Amygdala (tissue), 56 donors: ENCODE measurements at regions not wholly inside any gene's neighbourhood (a gene's known extent, or its start where the extent isn't known, plus 50 kb on each side); places are given as distances from the start of the nearest gene placed in this dataset.

ENCODE experiments used
- DNase-seq, 56 donors: peaks; one replicate each; lab custom pipeline; 2025; lab: John Stamatoyannopoulos, UW

DNA sequence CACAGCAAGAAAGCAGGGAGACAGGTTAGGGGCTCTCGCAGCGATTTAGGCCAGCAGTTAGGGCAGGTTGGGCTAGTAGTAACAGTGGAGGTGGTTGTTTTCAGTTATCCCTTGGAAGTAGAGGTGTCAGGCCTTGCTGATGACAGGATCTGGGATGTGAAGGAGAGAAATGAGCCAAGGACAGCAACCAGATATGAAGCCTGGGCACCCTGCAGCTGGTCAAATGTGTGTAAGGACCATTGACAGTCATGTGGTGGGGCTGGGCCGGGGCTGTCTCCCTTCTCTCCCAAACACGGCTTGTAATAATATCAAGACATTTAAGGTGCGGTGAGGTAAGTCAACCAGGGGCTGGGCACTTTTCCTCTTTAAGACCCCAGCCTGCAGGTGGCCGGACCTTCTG is 112.5 kb upstream of the IGFBP3 start:
- no peak for DNase-seq

DNA sequence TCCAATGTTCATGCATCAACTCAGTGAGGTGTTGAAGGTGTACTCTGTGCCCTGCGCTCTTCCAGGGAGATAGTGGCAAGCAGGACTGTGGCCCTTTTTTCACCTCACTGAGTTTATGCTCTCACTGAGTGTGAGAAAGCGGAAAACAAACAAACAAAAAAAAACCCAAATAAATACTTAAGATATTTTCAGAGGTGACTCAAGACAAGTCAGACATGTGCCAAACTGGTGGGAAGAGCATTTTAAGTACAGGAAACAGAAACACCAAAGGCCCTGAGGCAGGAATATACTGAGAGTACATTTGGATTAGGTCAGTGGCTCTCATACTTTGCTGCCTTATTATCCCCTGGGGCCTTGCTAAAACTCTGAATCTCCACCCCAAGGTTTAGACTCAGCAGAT is 111.9 kb upstream of the IGFBP3 start:
- DNase-seq: no peak

GRCh38 chr7:46032353-46032752 is 111.3 kb upstream of the IGFBP3 start:
- DNase-seq: no peak

- DNase-seq: no peak
These were observed 108.1 kb upstream of the IGFBP3 start for GRCh38 chr7:46029111-46029704.

DNA sequence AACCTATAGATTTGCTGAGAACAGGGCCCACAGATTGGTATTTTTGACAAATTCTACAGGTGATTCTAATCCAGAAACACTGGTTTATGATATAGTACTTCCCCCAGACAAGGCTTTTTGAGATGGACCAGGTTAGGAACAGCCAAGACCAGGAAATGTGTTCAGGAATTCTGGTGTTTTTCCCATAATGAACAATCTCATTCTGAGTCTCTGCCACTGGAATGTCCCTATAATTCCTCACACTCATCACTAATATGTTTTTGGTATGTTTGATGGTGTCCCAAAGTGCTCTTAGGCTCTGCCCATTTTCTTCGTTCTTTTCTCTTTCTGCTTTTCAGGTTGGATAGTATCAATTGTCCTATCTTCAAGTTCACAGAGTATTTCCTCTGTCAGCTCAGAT is 107.2 kb upstream of the IGFBP3 start:
- no peak for DNase-seq

GRCh38 chr7:46026741-46027140 is 105.7 kb upstream of the IGFBP3 start:
- no peak for DNase-seq

- DNase-seq: no peak
These were observed 103.3 kb upstream of the IGFBP3 start for GRCh38 chr7:46024263-46024916.

DNA sequence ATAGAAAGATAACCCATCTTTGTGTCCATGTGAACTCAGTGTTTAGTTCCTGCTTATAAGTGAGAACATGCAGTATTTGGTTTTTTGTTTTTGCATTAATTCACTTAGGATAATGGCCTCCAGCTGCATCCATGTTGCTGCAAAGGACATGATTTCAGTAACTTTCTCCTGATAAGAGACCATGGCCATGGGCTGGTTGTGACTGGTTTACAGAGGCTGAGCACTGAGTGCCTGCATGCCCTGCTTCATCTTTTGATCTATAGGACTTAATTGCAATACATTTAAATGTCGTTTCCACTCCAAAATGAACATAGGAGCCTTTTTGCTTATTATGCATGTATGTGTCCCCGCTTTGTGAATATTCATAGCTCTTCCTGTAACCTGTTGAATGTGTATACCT is 101.3 kb upstream of the IGFBP3 start:
- DNase-seq: no peak

- DNase-seq: no peak
These were observed 94.2 kb upstream of the IGFBP3 start for GRCh38 chr7:46015107-46015868.

GRCh38 chr7:46011501-46011900 is 90.4 kb upstream of the IGFBP3 start:
- DNase-seq: no peak

- no peak for DNase-seq
These were observed 90.0 kb upstream of the IGFBP3 start for GRCh38 chr7:46011059-46011458.

- no peak for DNase-seq
These were observed 88.1 kb upstream of the IGFBP3 start for GRCh38 chr7:46009211-46009610.

DNA sequence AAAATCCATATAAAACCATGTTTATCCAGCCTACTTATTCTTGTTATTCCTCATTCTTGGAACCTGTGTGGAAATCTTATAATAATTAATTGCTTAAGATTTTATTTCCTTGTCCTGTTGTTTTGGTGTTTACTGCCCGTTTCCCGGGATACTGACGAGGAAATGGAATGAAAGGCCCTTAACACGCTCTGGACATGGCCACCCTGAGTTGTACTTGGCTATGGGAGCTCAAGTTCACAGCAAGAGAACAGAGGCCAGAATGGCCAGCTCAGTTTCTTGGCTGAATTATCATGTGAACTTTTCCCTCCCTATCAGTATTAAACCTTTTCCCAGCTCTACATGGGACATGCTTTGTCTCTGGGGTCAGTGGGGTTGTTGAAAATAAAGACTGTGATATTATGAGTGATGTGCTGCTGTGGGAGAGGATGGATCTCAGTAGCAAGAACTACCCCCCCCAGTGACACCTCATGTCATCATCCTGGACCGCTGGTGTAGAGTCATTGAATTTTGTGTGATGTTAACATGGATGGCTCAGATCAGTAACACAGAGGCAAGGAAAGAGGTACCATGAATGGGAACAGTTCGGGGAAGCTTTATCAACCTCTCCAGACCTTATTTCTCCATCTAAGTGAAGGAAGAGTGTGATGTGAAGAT is 87.0 kb upstream of the IGFBP3 start:
- DNase-seq: no peak

GRCh38 chr7:46007194-46007593 is 86.1 kb upstream of the IGFBP3 start:
- DNase-seq: no peak

GRCh38 chr7:46006723-46007122 is 85.7 kb upstream of the IGFBP3 start:
- no peak for DNase-seq

- no peak for DNase-seq
These were observed 85.1 kb upstream of the IGFBP3 start for GRCh38 chr7:46006212-46006611.

GRCh38 chr7:46004965-46005364 is 83.9 kb upstream of the IGFBP3 start:
- DNase-seq: no peak

- no peak for DNase-seq
These were observed 83.1 kb upstream of the IGFBP3 start for GRCh38 chr7:46003896-46004875.

DNA sequence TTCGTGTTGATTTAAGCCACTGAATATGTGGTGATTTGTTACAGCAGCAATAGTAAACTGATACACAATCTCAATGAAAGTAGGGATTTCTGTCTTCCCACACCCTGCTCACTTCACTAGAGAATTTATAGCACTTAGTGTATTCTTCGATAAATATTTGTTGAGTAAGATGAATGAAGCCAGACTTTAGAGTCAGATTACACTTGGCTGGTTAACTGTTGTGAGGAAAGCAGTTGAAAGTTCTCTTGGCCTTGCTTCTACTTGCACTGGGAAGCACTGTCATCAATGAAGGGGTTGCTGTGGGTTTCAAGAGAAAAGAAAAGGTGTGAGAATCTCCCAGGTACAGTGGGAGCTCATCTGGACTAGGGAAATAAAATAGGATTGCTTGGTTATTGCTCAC is 82.1 kb upstream of the IGFBP3 start:
- DNase-seq: no peak

GRCh38 chr7:46000513-46000912 is 79.4 kb upstream of the IGFBP3 start:
- DNase-seq: no peak
